ENCODE measurements at regions not wholly inside any gene's neighbourhood (a gene's known extent, or its start where the extent isn't known, plus 50 kb on each side); places are given as distances from the start of the nearest gene placed in this dataset.

DNA sequence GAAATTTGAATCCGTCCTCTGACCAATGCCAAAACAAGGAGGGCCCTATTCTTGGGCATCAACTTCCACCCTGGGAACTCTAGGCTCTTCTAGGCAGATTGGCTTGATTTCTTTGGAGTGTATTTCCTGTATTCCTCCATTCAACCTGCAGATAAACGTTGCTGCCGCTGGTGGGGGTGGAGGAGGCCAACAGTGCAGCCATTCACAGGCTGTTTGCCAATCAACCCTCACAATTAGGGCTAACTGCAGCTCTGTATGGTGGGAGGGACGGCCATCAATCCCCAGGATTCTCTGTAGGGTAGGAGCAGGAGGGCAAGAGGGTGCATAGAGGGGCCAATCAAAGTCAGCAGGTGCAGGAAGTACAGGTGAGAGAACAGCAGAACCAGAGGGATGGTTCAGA, 273.1 kb upstream of the PROX1 start:
- no peak for FAIRE-seq
- DNase-seq (ENCODE audit: low spot score), result no peak

DNA sequence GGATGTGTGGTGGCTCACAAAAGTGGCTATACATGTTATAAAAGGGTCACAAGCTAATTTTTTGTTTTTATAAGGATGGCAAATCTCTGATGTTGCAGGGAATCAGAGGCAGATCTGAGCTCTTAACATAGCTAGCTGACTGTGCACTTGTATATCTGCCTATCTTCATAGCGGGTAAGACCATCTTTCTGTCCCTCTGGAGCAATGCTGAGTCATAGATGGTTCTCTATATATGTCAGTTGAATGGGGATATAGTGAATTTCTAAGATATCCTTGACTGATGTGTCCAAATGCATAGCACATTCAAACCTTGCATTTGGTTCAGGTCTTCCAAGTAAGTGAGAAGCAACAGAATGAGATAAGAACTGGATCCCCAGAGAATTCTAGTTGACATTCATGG, 272.6 kb upstream of the PROX1 start:
- DNase-seq (ENCODE audit: low spot score), result no peak
- no peak for FAIRE-seq

DNA sequence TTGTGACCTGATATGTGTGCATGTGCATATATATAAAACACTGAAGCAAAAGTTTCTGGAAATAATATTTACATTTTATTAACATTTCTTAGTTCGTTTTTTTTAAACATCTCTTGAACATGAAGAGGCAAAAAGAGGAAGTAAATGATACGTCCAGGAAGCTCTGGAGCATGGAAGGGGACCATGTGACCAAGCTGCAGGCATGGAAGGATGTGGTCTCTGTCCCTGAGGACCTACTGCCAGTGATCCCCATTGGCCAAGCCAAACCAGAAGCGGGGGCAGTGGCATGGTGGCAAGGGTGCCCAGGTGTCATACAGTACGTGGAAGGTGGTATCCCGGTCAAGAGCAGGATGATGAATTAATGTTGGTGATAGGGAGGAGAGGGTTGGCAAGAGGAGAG, 268.3 kb upstream of the PROX1 start:
- FAIRE-seq (peak; percentile 63), DNase-seq (ENCODE audit: low spot score) (no peak)

DNA sequence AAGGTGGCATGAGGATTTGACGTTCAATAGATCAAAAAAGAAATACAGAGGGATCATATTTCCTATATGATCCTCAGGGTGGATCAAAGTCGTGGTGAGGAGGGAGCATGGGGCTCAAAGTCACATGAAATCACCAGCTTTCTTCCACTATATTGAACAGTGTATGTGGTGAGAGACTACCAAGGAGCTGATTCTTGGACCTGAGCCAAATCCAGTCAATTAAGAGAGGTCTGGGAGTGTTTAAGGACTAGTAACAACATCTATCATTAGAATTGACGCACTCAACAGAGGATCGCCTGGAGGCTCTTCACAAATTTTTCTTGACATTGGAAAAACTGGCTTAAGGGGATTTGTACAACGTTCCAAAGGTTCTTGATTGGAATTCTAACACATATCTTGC, 267.7 kb upstream of the PROX1 start:
- no peak for DNase-seq (ENCODE audit: low spot score)
- no peak for FAIRE-seq

DNA sequence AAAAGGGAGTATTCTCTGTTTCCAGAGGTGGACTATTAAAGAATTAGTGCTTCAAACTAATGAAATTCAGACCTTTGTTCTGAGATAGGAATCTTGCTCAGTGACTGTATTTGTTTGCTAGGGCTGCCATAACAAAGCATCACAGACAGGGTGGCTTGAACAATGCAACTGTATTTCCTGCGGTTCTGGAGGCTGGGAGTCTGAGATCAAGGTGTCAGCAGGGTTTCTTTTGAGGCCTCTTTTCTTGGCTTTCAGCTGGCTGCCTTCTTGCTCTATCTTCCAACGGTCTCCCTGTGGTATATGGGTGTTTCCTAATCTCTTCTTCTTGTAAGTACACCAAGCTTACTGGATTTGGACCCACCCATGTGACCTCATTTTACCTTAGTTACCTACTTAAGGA, 264.6 kb upstream of the PROX1 start:
- DNase-seq (ENCODE audit: low spot score) (no peak), FAIRE-seq (no peak)

DNA sequence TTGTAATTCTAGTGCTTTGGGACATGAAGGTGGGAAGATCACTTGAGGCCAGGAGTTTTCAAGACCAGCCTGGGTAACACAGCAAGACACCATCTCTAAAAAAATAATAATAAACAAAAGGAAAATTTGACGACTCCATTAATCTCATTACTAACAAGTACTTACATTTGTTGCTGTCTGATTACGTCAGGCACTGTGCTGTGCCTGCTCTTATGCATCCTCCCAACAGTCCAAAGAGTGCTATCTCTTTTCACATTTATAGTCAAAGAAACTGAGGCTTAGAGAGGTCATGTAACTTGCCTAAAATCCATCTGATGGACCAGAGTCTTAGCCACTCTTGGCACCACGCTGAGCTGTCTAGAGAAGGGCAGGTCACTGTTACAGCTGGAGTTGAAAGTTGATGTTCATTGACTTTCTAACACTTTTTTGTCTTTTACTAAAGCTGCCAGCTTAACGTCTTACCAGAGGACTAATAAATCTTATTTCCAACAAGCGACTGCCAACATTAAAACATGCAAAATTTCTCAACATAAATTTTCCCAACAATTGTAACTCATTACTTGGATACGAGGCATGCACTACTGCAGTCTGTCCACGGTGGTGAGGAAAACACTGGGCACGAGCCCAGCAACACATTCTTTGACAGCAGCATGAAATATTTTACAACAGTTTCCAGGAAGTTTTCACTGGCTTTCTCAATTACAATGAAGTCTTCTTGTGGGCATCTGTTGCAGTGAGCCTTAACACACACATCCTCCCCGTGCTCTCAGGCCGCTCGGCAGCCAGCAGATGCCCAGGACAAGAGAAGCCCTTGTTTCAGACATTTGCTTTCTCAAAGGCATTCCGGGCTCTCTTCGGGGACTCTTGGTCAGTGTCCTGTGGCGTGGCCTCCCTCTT, 262.9 kb upstream of the PROX1 start:
- DNase-seq (ENCODE audit: low spot score), result peak; percentile 48
- FAIRE-seq, result no peak

DNA sequence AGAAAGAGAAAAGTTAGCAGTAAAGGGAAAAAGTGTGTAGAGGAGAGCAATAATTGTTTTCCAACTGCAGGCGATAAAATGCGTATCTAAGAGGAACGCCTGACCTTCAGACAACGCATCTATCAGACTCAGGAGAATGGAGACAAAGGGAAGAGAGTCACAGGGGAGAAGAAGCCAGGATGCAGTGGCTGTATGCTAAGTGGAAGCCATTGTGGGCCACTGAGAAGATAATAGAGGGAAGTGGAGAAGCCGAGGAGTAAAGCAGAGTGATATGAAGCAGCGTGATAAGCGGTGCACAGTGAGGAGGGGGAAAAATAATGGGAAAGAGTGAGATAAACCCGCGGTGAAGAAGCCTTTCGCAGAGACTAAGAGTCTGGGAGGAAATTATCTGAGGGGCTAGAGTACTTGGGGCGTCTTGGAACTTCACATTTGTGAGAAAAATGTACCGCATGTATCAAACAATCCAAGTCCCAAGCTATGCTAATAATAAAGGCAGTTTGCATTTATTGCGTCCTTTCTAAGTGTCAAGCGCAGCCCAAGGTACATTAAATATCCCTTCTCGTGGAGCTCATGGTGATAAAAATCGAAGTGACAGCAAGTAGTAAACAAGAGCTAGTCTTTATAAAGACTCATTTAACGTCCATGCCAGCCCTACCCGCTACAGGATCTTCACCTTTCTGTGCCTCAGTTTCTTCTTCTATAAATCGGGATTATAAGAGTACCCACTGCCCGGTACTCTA, 259.8 kb upstream of the PROX1 start:
- DNase-seq (ENCODE audit: low spot score) (no peak), FAIRE-seq (no peak)

DNA sequence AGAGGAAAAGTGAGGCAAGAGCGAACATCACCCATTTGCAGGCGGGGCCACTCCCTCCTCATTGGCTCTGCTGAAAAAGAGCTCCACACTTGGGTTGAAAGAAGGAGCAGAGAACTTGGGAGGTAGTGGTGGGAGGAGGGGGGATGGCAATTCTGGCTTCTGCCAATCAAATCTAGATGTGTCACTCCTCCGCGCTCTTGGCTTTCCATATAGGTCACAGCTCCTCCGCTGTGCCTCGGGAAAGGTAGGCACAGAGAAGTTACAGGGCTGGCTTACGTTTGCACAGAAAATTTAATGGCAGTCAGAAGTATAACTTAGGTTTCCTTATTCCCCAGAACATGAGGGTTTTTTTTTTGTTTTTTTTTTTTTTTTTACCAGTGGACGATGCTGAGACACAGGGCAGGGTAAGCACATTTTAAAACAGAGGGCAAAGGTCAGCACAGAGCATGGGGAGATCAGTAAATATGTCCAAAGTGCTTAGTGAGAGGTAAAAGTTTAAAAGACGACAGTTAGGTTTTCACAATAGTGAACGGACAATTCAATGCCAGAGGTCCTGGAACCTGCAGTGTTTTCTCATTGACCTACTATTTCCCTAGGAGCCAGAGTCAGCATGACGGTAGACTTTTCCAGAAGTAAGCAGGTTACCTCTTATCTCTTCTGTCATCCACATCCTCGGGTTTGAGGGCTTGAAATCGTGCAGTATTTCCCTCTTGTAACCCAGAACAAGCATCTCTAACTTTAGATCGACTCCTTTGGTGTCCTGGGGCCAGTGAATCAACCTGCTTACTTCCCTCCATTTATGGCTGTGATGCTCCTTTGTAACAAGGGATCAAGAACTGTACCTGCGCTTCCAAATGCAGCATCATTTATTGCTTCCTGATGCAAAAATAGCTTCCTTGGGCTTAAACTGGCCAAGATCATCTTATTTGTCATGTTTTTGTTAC, 258.9 kb upstream of the PROX1 start:
- DNase-seq (ENCODE audit: low spot score), result no peak

DNA sequence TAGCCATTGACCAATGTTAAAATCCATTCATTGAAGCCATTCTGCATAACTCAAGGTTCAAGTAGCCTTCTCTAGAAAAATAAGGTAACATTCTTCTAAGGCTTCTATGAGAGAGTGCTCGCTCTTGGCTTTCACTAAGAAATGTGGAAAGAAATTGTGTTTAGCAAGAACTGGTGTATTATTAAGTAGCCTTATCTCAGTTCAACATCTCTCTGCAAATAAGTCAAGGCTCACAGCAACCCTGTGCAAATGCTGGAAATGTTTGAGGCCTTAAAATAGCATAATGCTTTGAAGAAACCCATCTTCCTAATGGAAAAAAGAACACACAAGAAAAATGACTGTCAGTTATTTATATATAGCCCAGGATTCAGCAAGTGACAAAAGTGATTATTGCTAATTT, 254.1 kb upstream of the PROX1 start:
- FAIRE-seq (no peak), DNase-seq (ENCODE audit: low spot score) (no peak)

More for the DNA sequence above, 258.9 kb upstream of the PROX1 start:
- no peak for FAIRE-seq

DNA sequence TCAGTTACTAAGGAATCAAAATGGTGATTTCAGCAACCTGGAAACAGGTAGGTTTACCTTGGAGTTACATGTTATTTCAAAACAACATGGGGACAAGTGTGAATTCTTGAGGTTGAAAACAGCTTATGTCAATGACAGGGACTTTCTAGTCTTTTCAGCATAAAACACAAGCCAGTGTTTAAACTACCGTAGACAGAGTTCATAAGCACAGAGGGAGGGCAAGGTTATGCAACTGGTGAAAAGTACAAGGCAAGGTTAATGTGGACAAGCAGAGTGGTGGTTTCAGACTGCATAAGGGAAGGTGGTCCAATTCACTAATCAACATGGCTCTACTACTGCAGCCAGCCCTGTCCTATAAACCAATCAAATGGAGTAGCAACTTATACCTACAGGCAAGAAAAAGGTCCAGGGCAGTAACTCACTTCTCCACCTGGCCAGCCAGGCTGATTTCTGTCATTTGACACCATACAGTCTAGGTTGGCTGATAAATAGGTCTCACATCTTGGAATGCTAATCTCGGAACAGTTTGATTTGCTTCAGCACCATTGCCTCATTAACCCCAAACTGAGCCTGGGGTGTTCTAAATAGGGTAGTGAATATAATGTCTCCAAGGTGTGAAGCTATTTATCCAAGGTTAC, 250.3 kb upstream of the PROX1 start:
- DNase-seq (ENCODE audit: low spot score) (no peak), FAIRE-seq (no peak)

DNA sequence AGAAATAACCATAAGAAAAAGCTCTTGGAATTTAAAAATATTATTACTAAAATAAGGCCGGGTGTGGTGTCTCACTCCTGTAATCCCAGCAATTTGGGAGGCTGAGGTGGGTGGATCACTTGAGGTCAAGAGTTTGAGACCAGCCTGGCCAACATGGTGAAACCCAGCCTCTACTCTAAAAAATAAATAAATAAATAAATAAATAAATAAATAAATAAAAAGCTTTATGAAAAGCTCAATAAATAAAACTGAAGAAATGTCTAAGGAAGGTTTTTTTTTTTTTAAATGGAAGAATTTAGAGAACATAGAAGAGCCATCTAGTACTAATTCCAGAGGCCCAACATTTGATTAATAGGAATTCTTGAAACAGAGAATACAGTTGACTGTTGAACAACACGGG, 249.1 kb upstream of the PROX1 start:
- FAIRE-seq, result no peak
- no peak for DNase-seq (ENCODE audit: low spot score)

DNA sequence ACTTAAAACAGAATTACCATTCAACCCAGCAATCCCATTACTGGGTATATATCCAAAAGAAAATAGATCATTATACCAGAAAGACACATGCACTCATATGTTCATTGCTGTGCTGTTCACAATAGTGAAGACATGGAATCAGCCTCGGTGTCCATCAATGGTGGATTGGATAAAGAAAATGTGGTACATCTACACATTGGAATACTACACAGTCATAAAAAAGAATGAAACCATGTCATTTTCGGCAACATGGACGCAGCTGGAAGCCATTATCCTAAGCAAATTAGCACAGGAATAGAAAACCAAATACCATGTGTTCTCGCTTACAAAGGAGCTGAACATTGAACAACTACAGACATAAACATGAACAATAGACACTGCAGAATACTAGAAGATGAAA, 244.8 kb upstream of the PROX1 start:
- no peak for FAIRE-seq
- DNase-seq (ENCODE audit: low spot score), result no peak

DNA sequence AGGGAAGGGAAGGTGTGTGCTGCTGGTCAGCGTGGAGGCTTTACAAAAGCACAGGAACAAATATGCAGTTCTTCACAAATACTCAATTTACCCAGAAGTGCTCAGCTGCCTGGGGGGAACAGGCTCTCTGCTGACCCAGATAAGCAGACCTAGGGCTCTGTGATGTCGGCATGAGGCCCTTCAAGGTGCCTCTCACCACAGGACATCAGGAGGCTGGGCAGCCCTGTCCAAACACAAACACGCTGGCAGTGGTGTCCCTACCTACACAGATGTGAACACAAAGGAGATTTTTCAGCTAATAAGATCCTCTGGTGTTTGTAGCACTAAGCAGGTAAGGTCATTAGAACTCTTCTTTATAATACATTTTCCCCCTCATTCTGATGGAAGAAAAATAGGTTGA, 243.0 kb upstream of the PROX1 start:
- DNase-seq (ENCODE audit: low spot score), result no peak
- no peak for FAIRE-seq

DNA sequence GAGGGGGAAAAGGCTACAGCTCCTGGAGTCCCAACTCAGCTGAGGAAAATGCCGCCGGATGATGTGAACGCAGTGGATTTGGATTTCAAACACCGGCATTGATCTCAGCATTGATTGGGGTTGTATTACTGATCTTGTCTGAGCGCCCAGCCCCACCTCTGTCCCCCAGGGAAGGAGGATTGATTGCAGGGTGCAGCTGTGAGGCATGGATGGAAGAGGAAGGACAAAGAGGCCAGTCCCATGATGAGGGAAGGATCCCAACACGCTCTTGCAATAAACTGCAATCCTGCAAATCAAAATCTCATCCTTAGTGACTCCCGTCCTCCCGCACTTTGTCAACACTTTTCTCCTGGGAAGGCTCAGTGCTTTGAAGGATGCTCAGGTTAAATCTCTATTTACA, 242.3 kb upstream of the PROX1 start:
- FAIRE-seq (no peak), DNase-seq (ENCODE audit: low spot score) (no peak)

DNA sequence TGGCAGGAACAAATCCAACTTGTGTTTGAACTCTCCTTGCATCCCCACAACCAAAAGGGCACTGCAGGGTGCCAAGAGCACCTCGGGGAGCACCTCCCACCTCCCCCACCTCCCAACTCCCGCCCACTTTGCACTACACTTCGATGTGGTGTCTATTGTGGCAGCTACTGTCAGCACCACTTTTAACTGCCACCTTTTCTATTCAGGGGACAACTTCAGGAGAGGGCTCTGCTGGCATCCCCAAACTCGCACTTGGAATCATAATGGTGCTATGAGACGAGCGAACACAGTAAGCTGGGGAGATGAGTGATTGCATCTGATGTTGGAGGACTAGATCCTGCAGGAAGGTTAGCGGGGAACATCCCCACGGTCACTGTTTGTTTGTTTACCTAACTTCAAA, 238.2 kb upstream of the PROX1 start:
- FAIRE-seq (no peak), DNase-seq (ENCODE audit: low spot score) (no peak)

DNA sequence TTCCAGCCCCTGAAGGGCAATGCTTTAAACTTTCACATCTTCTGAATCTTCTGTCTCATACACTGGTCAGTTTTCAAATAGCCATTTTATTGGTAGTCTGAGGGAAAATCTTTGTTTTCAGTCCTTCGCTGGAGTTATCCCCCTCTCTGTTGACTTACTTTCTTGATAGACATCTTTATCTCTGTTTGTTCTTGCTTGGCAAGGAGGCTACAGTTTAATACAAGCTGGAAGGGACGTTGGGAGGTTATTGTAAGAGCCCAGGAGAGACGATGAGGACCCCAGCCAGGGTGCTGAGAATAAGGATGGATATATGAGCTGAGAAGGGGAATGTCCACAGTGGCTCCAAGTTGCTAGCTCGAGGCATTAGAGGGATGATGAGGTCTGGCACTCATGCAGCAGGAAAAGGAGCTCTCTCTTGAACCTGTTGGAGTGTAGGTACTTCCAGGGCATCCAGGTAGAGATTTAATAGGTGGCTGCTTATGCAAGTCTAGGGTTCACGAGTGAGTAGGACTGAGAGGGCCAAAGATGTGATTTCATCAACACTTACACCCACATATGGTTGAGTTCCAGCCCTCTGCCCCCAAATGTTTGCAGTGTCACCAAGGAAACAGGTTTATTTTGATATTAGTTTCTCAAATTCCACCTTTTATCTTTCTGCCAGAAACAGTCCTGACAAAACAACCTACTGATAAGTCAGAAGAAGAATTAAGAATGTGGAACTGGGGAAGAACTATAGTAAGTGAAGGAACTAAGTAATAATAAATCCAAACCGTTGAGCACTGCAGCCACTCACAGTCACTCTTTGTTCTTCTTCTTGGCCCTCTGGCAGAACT, 237.3 kb upstream of the PROX1 start:
- no peak for DNase-seq (ENCODE audit: low spot score)
- no peak for FAIRE-seq

DNA sequence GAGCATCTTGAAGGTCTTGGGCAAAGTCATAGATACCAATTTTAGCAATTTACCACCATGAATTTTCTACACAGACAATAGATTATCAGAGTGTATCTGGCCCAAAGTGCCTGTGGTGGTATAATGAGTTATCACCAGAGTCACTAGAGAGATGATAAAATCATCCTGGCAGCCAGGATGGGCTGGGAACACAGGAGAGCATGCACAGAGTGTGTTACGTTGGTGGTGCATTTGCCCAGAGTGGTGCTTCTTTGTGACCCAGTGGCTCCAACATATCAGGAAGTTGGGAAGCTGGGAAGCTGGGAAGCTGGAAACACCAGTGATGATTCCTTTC, 236.7 kb upstream of the PROX1 start:
- no peak for FAIRE-seq
- DNase-seq (ENCODE audit: low spot score), result no peak

DNA sequence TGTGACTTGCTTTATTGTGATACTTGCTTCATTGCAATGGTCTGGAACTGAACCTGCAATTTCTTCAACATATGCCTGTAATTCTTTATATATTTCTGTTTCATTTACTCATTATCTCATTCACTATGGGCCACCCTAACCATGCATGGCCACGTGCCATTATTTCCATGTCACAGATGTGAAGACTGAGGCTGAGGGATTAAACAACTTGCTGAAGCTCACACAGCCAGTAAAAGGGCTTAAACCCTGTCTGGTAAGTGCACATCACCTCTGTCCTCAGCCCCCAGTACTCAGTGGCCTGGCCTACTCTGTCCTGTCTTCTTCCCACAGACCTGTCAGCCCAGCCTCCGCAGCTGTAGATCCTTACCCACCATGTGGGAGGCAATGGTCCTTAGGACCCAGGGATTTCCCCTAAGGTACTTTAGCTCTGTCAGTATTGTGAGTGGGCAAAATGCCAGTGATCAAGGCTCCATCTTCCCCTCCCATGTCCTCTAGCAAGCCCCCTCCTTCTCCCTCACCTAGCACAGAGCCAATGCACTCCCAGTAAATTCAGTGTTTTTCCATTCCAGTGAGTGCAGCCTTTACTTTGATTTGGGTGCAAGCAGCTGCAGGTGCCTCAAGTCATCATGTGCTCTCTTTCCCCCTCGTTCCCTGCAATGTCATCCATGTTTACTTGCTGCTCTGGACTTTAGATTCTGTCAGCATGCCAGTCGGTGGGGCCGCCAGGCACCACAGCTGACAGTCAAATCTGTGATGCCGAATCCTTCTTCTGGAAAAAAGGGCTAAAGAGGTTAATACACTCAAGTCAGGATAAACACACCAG, 228.2 kb upstream of the PROX1 start:
- DNase-seq (ENCODE audit: low spot score) (no peak), FAIRE-seq (no peak)

DNA sequence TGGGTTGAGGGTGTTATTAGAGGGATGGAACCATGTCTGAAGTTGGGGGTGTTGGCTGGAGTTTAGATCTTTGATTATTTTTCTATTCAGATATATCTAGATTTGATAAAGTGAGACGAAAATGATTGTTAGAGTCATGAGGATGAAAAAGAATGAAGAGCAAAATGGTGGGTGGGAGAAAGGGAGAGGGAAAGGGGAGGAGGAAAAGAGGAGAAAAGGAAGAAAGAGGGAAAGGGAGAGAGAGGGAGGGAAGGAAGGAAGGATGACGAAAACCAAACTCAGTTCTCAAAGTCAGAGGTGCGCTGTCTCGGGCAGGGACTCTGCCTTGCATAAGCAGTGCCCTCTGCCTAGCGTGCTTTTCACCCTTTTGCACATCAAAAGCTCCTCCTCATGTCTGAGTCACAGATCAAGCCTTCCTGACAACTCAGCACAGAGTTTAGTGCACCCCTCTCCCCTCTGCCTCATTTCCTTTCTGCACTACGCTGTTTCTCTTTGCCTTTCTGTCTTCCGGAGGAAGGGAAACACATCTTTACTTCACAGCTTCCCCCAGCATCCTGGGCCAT, 225.8 kb upstream of the PROX1 start:
- no peak for FAIRE-seq
- DNase-seq (ENCODE audit: low spot score), result peak; percentile 45

All from urothelium cell line (cell line).